HL-60 (cell line): ENCODE measurements at regions not wholly inside any gene's neighbourhood (a gene's known extent, or its start where the extent isn't known, plus 50 kb on each side); places are given as distances from the start of the nearest gene placed in this dataset.

Experiments used
- DNase-seq, 2 experiments: peaks; one replicate each; pipeline ENCODE4 v3.0.0-alpha.2; 2010 to 2020; ENCODE audit warnings: low read depth in 1 of 2, low spot score in 1 of 2
- H3K27ac ChIP-seq: fragments of 250-450 bp; sonication (Bioruptor Pico); replicated peaks from 2 replicates; pipeline ENCODE4 v1.5.1; 2020; ENCODE audit warnings: mild to moderate bottlenecking, moderate library complexity
- H3K27me3 ChIP-seq: fragments of 250-450 bp; sonication (Bioruptor Pico); 2 replicates; pipeline ENCODE4 v1.5.1; 2021; ENCODE audit warnings: mild to moderate bottlenecking, moderate library complexity; ENCODE audit not compliant: insufficient read depth, poor library complexity, severe bottlenecking
- H3K4me3 ChIP-seq: replicated peaks from 2 replicates; pipeline ENCODE4 v1.5.1; 2011; ENCODE audit warnings: mild to moderate bottlenecking, control low read depth, low read length; ENCODE audit not compliant: insufficient read depth
- GABPA ChIP-seq: IDR thresholded peaks from 2 replicates; pipeline ENCODE4 v1.6.1; 2012; ENCODE audit warnings: low read depth
- POLR2AphosphoS5 ChIP-seq: IDR thresholded peaks from 2 replicates; pipeline ENCODE4 v1.6.1; 2012; ENCODE audit warnings: low read depth
- REST ChIP-seq: IDR thresholded peaks from 2 replicates; pipeline ENCODE4 v1.6.1; 2012; ENCODE audit warnings: low read depth; ENCODE audit not compliant: insufficient replicate concordance
- SPI1 ChIP-seq: IDR thresholded peaks from 2 replicates; pipeline ENCODE4 v1.6.1; 2012; ENCODE audit warnings: low read depth, mild to moderate bottlenecking, borderline replicate concordance
- TF ChIP-seq, protein P1 (sequence below): IDR thresholded peaks from one replicate; pipeline ENCODE4 v1.5.1; 2011; ENCODE audit warnings: low read length, control low read depth, inconsistent platforms; ENCODE audit not compliant: insufficient read depth

DNA sequence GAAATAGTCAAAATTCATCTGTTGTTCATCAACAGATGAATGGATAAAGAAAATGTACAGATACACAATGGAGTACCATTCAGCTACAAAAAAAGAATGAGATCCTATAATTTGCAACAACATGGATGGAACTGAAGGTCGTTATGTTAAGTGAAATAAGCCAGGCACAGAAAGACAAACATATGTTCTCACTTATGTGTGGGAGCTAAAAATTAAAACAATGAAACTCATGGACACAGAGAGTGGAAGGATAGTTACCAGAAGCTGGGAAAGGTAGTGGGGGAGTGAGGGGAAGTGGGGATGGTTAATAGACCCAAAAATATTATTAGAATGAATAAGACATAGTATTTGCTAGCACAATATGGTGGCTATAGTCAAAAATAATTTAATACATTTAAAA lies 70.0 kb upstream of the KCNMA1 start:
- H3K4me3 ChIP-seq, result no peak overlapping the region
- no peak for DNase-seq
- TF ChIP-seq GABPA, result no peak
- no peak for TF ChIP-seq REST
- no peak for TF ChIP-seq POLR2AphosphoS5
- TF ChIP-seq SPI1, result no peak
- TF ChIP-seq, protein P1, sequence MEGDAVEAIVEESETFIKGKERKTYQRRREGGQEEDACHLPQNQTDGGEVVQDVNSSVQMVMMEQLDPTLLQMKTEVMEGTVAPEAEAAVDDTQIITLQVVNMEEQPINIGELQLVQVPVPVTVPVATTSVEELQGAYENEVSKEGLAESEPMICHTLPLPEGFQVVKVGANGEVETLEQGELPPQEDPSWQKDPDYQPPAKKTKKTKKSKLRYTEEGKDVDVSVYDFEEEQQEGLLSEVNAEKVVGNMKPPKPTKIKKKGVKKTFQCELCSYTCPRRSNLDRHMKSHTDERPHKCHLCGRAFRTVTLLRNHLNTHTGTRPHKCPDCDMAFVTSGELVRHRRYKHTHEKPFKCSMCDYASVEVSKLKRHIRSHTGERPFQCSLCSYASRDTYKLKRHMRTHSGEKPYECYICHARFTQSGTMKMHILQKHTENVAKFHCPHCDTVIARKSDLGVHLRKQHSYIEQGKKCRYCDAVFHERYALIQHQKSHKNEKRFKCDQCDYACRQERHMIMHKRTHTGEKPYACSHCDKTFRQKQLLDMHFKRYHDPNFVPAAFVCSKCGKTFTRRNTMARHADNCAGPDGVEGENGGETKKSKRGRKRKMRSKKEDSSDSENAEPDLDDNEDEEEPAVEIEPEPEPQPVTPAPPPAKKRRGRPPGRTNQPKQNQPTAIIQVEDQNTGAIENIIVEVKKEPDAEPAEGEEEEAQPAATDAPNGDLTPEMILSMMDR, result no peak
- peaks cover 4% of the 10 kb centered on the region for H3K27me3 ChIP-seq
- H3K27ac ChIP-seq, result no peak overlapping the region

DNA sequence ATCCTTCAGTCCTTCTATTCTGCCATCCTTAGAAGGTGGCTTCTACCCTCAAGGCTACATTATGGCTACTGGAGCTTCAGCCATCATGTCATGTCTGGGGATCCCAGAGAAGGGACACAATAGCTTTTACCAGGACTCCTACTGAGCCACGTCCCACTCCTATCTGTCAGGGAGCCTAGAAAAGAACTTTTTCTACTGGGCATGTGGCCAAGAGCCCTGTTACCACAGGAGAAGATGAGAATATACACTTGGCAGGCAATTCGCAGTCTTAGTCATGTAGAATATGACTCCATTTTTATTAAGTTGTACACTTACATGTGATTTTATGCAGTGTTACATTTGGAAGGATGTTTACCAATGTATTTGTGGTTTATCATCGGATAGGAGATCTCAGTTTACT lies 64.6 kb upstream of the KCNMA1 start:
- no peak overlapping the region for H3K4me3 ChIP-seq
- no peaks in the 10 kb centered on the region for H3K27me3 ChIP-seq
- TF ChIP-seq REST, result no peak
- TF ChIP-seq, protein P1, result no peak
- TF ChIP-seq GABPA, result no peak
- no peak for TF ChIP-seq SPI1
- no peak for TF ChIP-seq POLR2AphosphoS5
- no peak overlapping the region for H3K27ac ChIP-seq
- no peak for DNase-seq

- no peak overlapping the region for H3K27ac ChIP-seq
- no peak overlapping the region for H3K4me3 ChIP-seq
- TF ChIP-seq POLR2AphosphoS5 (no peak), REST (no peak), SPI1 (no peak), GABPA (no peak)
- TF ChIP-seq, protein P1, result no peak
- H3K27me3 ChIP-seq, result no peaks in the 10 kb centered on the region
- DNase-seq, result no peak
These were observed 62.5 kb upstream of the KCNMA1 start for GRCh38 chr10:77700086-77700485.
